ENCODE measurements at regions not wholly inside any gene's neighbourhood (a gene's known extent, or its start where the extent isn't known, plus 50 kb on each side); places are given as distances from the start of the nearest gene placed in this dataset.

- ChIA-PET POLR2A (no interaction called here), CTCF (no interaction called here)
- 75% methylated on average over 2 of the region's 4 CpGs for WGBS (ENCODE audit: insufficient coverage)
- Histone ChIP-seq H3K27ac (ENCODE audit: low read length in 2 of 2) (no peak overlapping the region), H3K4me3 (ENCODE audit: control extremely low read depth in 1 of 5, extremely low read depth in 1 of 5, insufficient read depth in 1 of 5, low read depth in 2 of 5, low read length in 4 of 5) (no peak overlapping the region), H4K20me1 (ENCODE audit: control insufficient read depth, insufficient read depth, low read length, poor library complexity, severe bottlenecking) (no peaks in the 10 kb centered on the region), H3K36me3 (replicated peaks in 1 of 2; ENCODE audit: control extremely low read depth in 1 of 2, control insufficient read depth in 1 of 2, extremely low read depth in 1 of 2, insufficient read depth in 2 of 2, low read length in 1 of 2) (no peaks in the 10 kb centered on the region), H3K9me3 (ENCODE audit: control extremely low read depth in 1 of 3, control insufficient read depth in 2 of 3, insufficient read depth in 1 of 3, low read length in 2 of 3) (no peaks in the 10 kb centered on the region), H3K4me1 (ENCODE audit: control insufficient read depth in 2 of 2, insufficient read depth in 2 of 2, low read length in 2 of 2) (no peaks in the 10 kb centered on the region), H3K27me3 (replicated peaks in 1 of 4; ENCODE audit: control extremely low read depth in 1 of 4, control insufficient read depth in 3 of 4, insufficient read depth in 4 of 4, low read length in 3 of 4) (no peaks in the 10 kb centered on the region), H3K9ac (ENCODE audit: low read length) (no peak overlapping the region), H2AFZ (ENCODE audit: insufficient read depth, low read depth, low read length, poor library complexity, severe bottlenecking) (no peak overlapping the region), H3K79me2 (ENCODE audit: control insufficient read depth, insufficient read depth, low read length) (no peaks in the 10 kb centered on the region), H3K4me2 (replicated peaks; ENCODE audit: low read depth, low read length, poor library complexity, severe bottlenecking) (no peak overlapping the region)
- ATAC-seq (ENCODE audit: low read depth) (no peak), DNase-seq (no peak)
- Mint-ChIP-seq H3K4me3 (no peak overlapping the region), H3K9me3 (ENCODE audit: insufficient read depth) (no peaks in the 10 kb centered on the region), H3K27ac (no peak overlapping the region), H3K27me3 (peaks cover 4% of the 10 kb centered on the region), H3K4me1 (peaks cover 3% of the 10 kb centered on the region)
- no peak for TF ChIP-seq CTCF (IDR thresholded peaks at IDR 0.05)
- TF ChIP-seq EZH2 (IDR thresholded peaks at IDR 0.05; ENCODE audit: borderline replicate concordance, insufficient read depth, low read depth, low read length, poor library complexity, severe bottlenecking): no peak
- intact Hi-C loops (cut with micrococcal nuclease): no loop called here
These were observed 104.2 kb upstream of the DST start for GRCh38 chr6:56746767-56747504.

DNA sequence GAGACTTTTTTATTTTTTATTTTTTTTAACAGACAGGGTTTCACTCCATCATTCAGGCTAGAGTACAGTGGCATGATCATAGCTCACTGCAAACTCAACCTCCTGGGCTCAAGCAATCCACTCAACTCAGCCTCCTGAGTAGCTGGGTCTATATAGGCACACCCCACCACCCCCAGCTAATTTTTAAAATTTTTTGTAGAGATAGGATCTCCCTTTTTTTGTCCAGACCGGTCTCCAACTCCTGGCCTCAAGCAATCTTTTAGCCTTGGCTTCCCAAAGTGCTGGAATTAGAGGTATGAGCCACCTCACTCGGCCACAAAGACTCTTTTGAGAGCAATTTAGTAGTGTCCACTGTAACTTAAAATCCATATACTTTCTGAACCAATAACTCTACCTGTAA, 103.3 kb upstream of the DST start:
- Mint-ChIP-seq H3K27ac (no peak overlapping the region), H3K4me3 (no peak overlapping the region), H3K9me3 (ENCODE audit: insufficient read depth) (no peaks in the 10 kb centered on the region), H3K4me1 (peaks cover 3% of the 10 kb centered on the region), H3K27me3 (peaks cover 4% of the 10 kb centered on the region)
- no CpG with 5 or more reads among the region's 2 CpGs for WGBS (ENCODE audit: insufficient coverage)
- H3K27me3 ChIP-seq (replicated peaks in 1 of 4; ENCODE audit: control extremely low read depth in 1 of 4, control insufficient read depth in 3 of 4, insufficient read depth in 4 of 4, low read length in 3 of 4): no peaks in the 10 kb centered on the region
- no peaks in the 10 kb centered on the region for H3K4me1 ChIP-seq (ENCODE audit: control insufficient read depth in 2 of 2, insufficient read depth in 2 of 2, low read length in 2 of 2)
- H3K9ac ChIP-seq (ENCODE audit: low read length): no peak overlapping the region
- no peak for DNase-seq
- no peaks in the 10 kb centered on the region for H3K36me3 ChIP-seq (replicated peaks in 1 of 2; ENCODE audit: control extremely low read depth in 1 of 2, control insufficient read depth in 1 of 2, extremely low read depth in 1 of 2, insufficient read depth in 2 of 2, low read length in 1 of 2)
- no peaks in the 10 kb centered on the region for H3K9me3 ChIP-seq (ENCODE audit: control extremely low read depth in 1 of 3, control insufficient read depth in 2 of 3, insufficient read depth in 1 of 3, low read length in 2 of 3)
- H3K27ac ChIP-seq (ENCODE audit: low read length in 2 of 2): no peak overlapping the region
- H3K4me2 ChIP-seq (replicated peaks; ENCODE audit: low read depth, low read length, poor library complexity, severe bottlenecking): no peak overlapping the region
- no peak for ATAC-seq (ENCODE audit: low read depth)
- ChIA-PET POLR2A (no interaction called here), CTCF (no interaction called here)
- H4K20me1 ChIP-seq (ENCODE audit: control insufficient read depth, insufficient read depth, low read length, poor library complexity, severe bottlenecking): no peaks in the 10 kb centered on the region
- no peaks in the 10 kb centered on the region for H3K79me2 ChIP-seq (ENCODE audit: control insufficient read depth, insufficient read depth, low read length)
- no peak for TF ChIP-seq EZH2 (IDR thresholded peaks at IDR 0.05; ENCODE audit: borderline replicate concordance, insufficient read depth, low read depth, low read length, poor library complexity, severe bottlenecking)
- no peak for TF ChIP-seq CTCF (IDR thresholded peaks at IDR 0.05)
- H2AFZ ChIP-seq (ENCODE audit: insufficient read depth, low read depth, low read length, poor library complexity, severe bottlenecking): no peak overlapping the region
- intact Hi-C loops (cut with micrococcal nuclease): no loop called here
- no peak overlapping the region for H3K4me3 ChIP-seq (ENCODE audit: control extremely low read depth in 1 of 5, extremely low read depth in 1 of 5, insufficient read depth in 1 of 5, low read depth in 2 of 5, low read length in 4 of 5)

Data from B cell (primary cell).